Urothelium cell line (cell line): ENCODE measurements at regions not wholly inside any gene's neighbourhood (a gene's known extent, or its start where the extent isn't known, plus 50 kb on each side); places are given as distances from the start of the nearest gene placed in this dataset.
"Not testable (repeated sequence)": the region's sequence is repeated elsewhere in the genome, so short reads cannot be mapped to it uniquely, and the experiment has no call there.

Experiments used
- DNase-seq: peaks from one replicate; pipeline ENCODE4 v3.0.0; 2011; ENCODE audit warnings: low spot score, mixed read lengths
- FAIRE-seq: peaks from 2 replicates; lab custom pipeline; 2011; peaks lifted over from hg19 to GRCh38; lab: Jason Lieb, UNC

GRCh38 chr17:13102477-13102876 is 84.7 kb upstream of the ELAC2 start:
- no peak for FAIRE-seq
- no peak for DNase-seq

- DNase-seq (no peak), FAIRE-seq (no peak)
Measured at GRCh38 chr17:13099926-13100325, 82.1 kb upstream of the ELAC2 start.

- no peak for DNase-seq
- FAIRE-seq = no peak
Measured at GRCh38 chr17:13099089-13099735, 81.4 kb upstream of the ELAC2 start.

GRCh38 chr17:13096291-13096690 is 78.5 kb upstream of the ELAC2 start:
- no peak for FAIRE-seq
- no peak for DNase-seq

- not testable (repeated sequence) for FAIRE-seq, DNase-seq
Measured at GRCh38 chr17:13092010-13092409, 74.2 kb upstream of the ELAC2 start.

- FAIRE-seq = no peak
- DNase-seq = no peak
Measured at GRCh38 chr17:13088666-13089065, 70.8 kb upstream of the ELAC2 start.

GRCh38 chr17:13087802-13088201 is 70.0 kb upstream of the ELAC2 start:
- DNase-seq (no peak), FAIRE-seq (no peak)

GRCh38 chr17:13086142-13086769 is 68.4 kb upstream of the ELAC2 start:
- DNase-seq = peak; percentile 3
- FAIRE-seq = no peak

GRCh38 chr17:13085578-13085977 is 67.8 kb upstream of the ELAC2 start:
- DNase-seq (no peak), FAIRE-seq (no peak)

- DNase-seq (no peak), FAIRE-seq (no peak)
Measured at GRCh38 chr17:13084420-13084819, 66.6 kb upstream of the ELAC2 start.

GRCh38 chr17:13078591-13079385 is 61.0 kb upstream of the ELAC2 start:
- no peak for FAIRE-seq
- DNase-seq = no peak

- DNase-seq (no peak), FAIRE-seq (no peak)
Measured at GRCh38 chr17:13076905-13077304, 59.1 kb upstream of the ELAC2 start.

- FAIRE-seq = no peak
- no peak for DNase-seq
Measured at GRCh38 chr17:13074026-13074425, 56.2 kb upstream of the ELAC2 start.

GRCh38 chr17:13073018-13073417 is 55.2 kb upstream of the ELAC2 start:
- no peak for DNase-seq
- no peak for FAIRE-seq

- no peak for FAIRE-seq
- no peak for DNase-seq
Measured at GRCh38 chr17:13070732-13071131, 52.9 kb upstream of the ELAC2 start.

- FAIRE-seq = no peak
- DNase-seq = no peak
Measured at GRCh38 chr17:13067629-13068303, 49.9 kb upstream of the ELAC2 start.
